ENCODE measurements at regions not wholly inside any gene's neighbourhood (a gene's known extent, or its start where the extent isn't known, plus 50 kb on each side); places are given as distances from the start of the nearest gene placed in this dataset.

- TF ChIP-seq EP300 (IDR thresholded peaks at IDR 0.05; ENCODE audit: borderline replicate concordance in 1 of 2, low read depth in 1 of 2, low read length in 1 of 2) (no peak), CTCF (IDR thresholded peaks at IDR 0.05) (no peak), CHD2 (IDR thresholded peaks at IDR 0.05; ENCODE audit: low read length, partially characterized antibody) (no peak), TEAD4 (IDR thresholded peaks at IDR 0.05; ENCODE audit: borderline replicate concordance, insufficient read depth) (no peak), ZBTB33 (IDR thresholded peaks at IDR 0.05; ENCODE audit: borderline replicate concordance, low read depth) (no peak), MAX (IDR thresholded peaks at IDR 0.05; ENCODE audit: low read depth) (no peak), IRF3 (IDR thresholded peaks at IDR 0.05; ENCODE audit: low read depth, low read length) (no peak), EZH2phosphoT487 (IDR thresholded peaks at IDR 0.05; ENCODE audit: borderline replicate concordance, low read depth) (no peak), USF1 (IDR thresholded peaks at IDR 0.05; ENCODE audit: borderline replicate concordance, low read depth) (no peak), NFIC (IDR thresholded peaks at IDR 0.05; ENCODE audit: borderline replicate concordance) (no peak), POLR2AphosphoS5 (IDR thresholded peaks at IDR 0.05; ENCODE audit: low read depth, low read length) (no peak)
Observed at GRCh38 chr9:7534211-7534935, 265.2 kb downstream of the DMAC1 start.

Data from SK-N-SH (cell line).